H9 (cell line): ENCODE measurements at regions not wholly inside any gene's neighbourhood (a gene's known extent, or its start where the extent isn't known, plus 50 kb on each side); places are given as distances from the start of the nearest gene placed in this dataset.

Experiments used
- DNase-seq: peaks from one replicate; pipeline ENCODE4 v3.0.0-alpha.2; 2017
- H2AFZ ChIP-seq: one replicate; pipeline ENCODE4 v1.6.1; 2013; ENCODE audit warnings: mild to moderate bottlenecking, low read length, control low read depth, moderate library complexity
- H2AK5ac ChIP-seq: 2 replicates; pipeline ENCODE4 v1.6.1; 2013; ENCODE audit warnings: low read length, control low read depth, mixed read lengths; ENCODE audit not compliant: insufficient read length
- H2BK120ac ChIP-seq: one replicate; pipeline ENCODE4 v1.6.1; 2013; ENCODE audit warnings: low read depth, mild to moderate bottlenecking, low read length, control low read depth, inconsistent platforms; ENCODE audit not compliant: poor library complexity, severe bottlenecking
- H2BK12ac ChIP-seq: 2 replicates; pipeline ENCODE4 v1.6.1; 2013; ENCODE audit warnings: low read length, control low read depth, mixed read lengths, low read depth; ENCODE audit not compliant: insufficient read length
- H2BK15ac ChIP-seq: 2 replicates; pipeline ENCODE4 v1.6.1; 2013; ENCODE audit warnings: low read depth, low read length, control low read depth
- H2BK20ac ChIP-seq: one replicate; pipeline ENCODE4 v1.6.1; 2013; ENCODE audit warnings: low read depth, mild to moderate bottlenecking, low read length, control low read depth, inconsistent platforms; ENCODE audit not compliant: poor library complexity, severe bottlenecking
- H2BK5ac ChIP-seq: 2 replicates; pipeline ENCODE4 v1.6.1; 2013; ENCODE audit warnings: low read length, control low read depth, mixed read lengths; ENCODE audit not compliant: insufficient read length
- H3K14ac ChIP-seq: 2 replicates; pipeline ENCODE4 v1.6.1; 2013; ENCODE audit warnings: low read length, control low read depth; ENCODE audit not compliant: insufficient read depth
- H3K18ac ChIP-seq: 2 replicates; pipeline ENCODE4 v1.6.1; 2013; ENCODE audit warnings: low read depth, mild to moderate bottlenecking, mixed read lengths, low read length, control low read depth; ENCODE audit not compliant: insufficient read length
- H3K23ac ChIP-seq: 2 replicates; pipeline ENCODE4 v1.6.1; 2013; ENCODE audit warnings: low read length, control low read depth, mixed read lengths, low read depth; ENCODE audit not compliant: insufficient read length
- H3K23me2 ChIP-seq: 2 replicates; pipeline ENCODE4 v1.6.1; 2013; ENCODE audit warnings: low read depth, mild to moderate bottlenecking, mixed read lengths, low read length, control low read depth; ENCODE audit not compliant: insufficient read length, poor library complexity, severe bottlenecking
- H3K27ac ChIP-seq: 2 replicates; pipeline ENCODE4 v1.5.1; 2013; ENCODE audit warnings: low read length, control low read depth, mixed read lengths, low read depth; ENCODE audit not compliant: insufficient read length
- H3K27me3 ChIP-seq: 2 replicates; pipeline ENCODE4 v1.6.1; 2013; ENCODE audit warnings: low read length, control low read depth, inconsistent platforms; ENCODE audit not compliant: insufficient read depth
- H3K4ac ChIP-seq: 2 replicates; pipeline ENCODE4 v1.6.1; 2013; ENCODE audit warnings: low read depth, mild to moderate bottlenecking, control low read depth, inconsistent platforms, low read length, moderate library complexity
- H3K4me1 ChIP-seq: 2 replicates; pipeline ENCODE4 v1.6.1; 2013; ENCODE audit warnings: low read length, control low read depth, inconsistent platforms; ENCODE audit not compliant: insufficient read depth
- H3K4me2 ChIP-seq: 2 replicates; pipeline ENCODE4 v1.6.1; 2013; ENCODE audit warnings: low read length, control low read depth, mixed read lengths; ENCODE audit not compliant: insufficient read length, insufficient read depth
- H3K56ac ChIP-seq: 2 replicates; pipeline ENCODE4 v1.6.1; 2013; ENCODE audit warnings: low read depth, mild to moderate bottlenecking, mixed read lengths, low read length, control low read depth; ENCODE audit not compliant: insufficient read length
- H3K79me1 ChIP-seq: 2 replicates; pipeline ENCODE4 v1.6.1; 2013; ENCODE audit warnings: low read depth, mild to moderate bottlenecking, moderate library complexity, low read length, control low read depth, inconsistent platforms; ENCODE audit not compliant: insufficient read depth, poor library complexity, severe bottlenecking
- H3K79me2 ChIP-seq: 2 replicates; pipeline ENCODE4 v1.6.1; 2013; ENCODE audit warnings: low read length, control low read depth, inconsistent platforms; ENCODE audit not compliant: insufficient read depth
- H3K9ac ChIP-seq: 2 replicates; pipeline ENCODE4 v1.6.1; 2013; ENCODE audit warnings: low read length, control low read depth, mixed read lengths; ENCODE audit not compliant: insufficient read length; ENCODE audit errors: extremely low read depth
- H3K9me3 ChIP-seq: one replicate; pipeline ENCODE4 v1.6.1; 2013; ENCODE audit warnings: low read depth, low read length, inconsistent platforms; ENCODE audit not compliant: control insufficient read depth
- H3T11ph ChIP-seq: one replicate; pipeline ENCODE4 v1.6.1; 2013; ENCODE audit warnings: mild to moderate bottlenecking, low read length, control low read depth, inconsistent platforms
- H4K20me1 ChIP-seq: one replicate; pipeline ENCODE4 v1.6.1; 2013; ENCODE audit not compliant: control insufficient read depth, insufficient read length, insufficient read depth
- H4K5ac ChIP-seq: 2 replicates; pipeline ENCODE4 v1.6.1; 2013; ENCODE audit warnings: low read depth, mild to moderate bottlenecking, mixed read lengths, low read length, control low read depth; ENCODE audit not compliant: insufficient read length
- H4K8ac ChIP-seq: replicated peaks from 2 replicates; pipeline ENCODE4 v1.6.1; 2013; ENCODE audit warnings: low read length, control low read depth, mixed read lengths, low read depth; ENCODE audit not compliant: insufficient read length
- H4K91ac ChIP-seq: 2 replicates; pipeline ENCODE4 v1.6.1; 2013; ENCODE audit warnings: low read depth, mild to moderate bottlenecking, moderate library complexity, mixed read lengths, low read length, control low read depth; ENCODE audit not compliant: insufficient read length
- H3K27ac Mint-ChIP-seq, 3 experiments: 2 replicates in 2 of 3; 3 replicates in 1 of 3; pipeline ENCODE4 v1.8.0; 2020 to 2021; ENCODE audit warnings: mixed read lengths in 3 of 3, mild to moderate bottlenecking in 1 of 3, moderate library complexity in 1 of 3
- H3K27me3 Mint-ChIP-seq: 2 replicates; pipeline ENCODE4 v1.8.0; 2021; ENCODE audit warnings: low read depth, mild to moderate bottlenecking, moderate library complexity, mixed read lengths
- H3K36me3 Mint-ChIP-seq, 3 experiments: 2 replicates in 2 of 3; 3 replicates in 1 of 3; pipeline ENCODE4 v1.8.0; 2020 to 2021; ENCODE audit warnings: low read depth in 3 of 3, mixed read lengths in 3 of 3; ENCODE audit not compliant: insufficient read depth in 1 of 3
- H3K4me1 Mint-ChIP-seq, 2 experiments: 2 replicates each; pipeline ENCODE4 v1.8.0; 2020; ENCODE audit warnings: mixed read lengths in 2 of 2
- H3K4me3 Mint-ChIP-seq, 2 experiments: 2 replicates in 1 of 2; 3 replicates in 1 of 2; pipeline ENCODE4 v1.8.0; 2020 to 2021; ENCODE audit warnings: mild to moderate bottlenecking in 2 of 2, mixed read lengths in 2 of 2, moderate library complexity in 1 of 2
- H3K9me3 Mint-ChIP-seq, 2 experiments: 2 replicates in 1 of 2; 3 replicates in 1 of 2; pipeline ENCODE4 v1.8.0; 2020; ENCODE audit warnings: mild to moderate bottlenecking in 2 of 2, mixed read lengths in 2 of 2, moderate library complexity in 1 of 2
- CTCF ChIP-seq: fragments of 200-600 bp; sonication (generic); conservative IDR thresholded peaks from 3 replicates; pipeline ENCODE4 v1.8.0; 2021; ENCODE audit warnings: antibody characterized with exemption, mild to moderate bottlenecking
- WGBS: extraction: QIAGEN DNeasy Blood & Tissue Kit; methylation state at CpG from one replicate; pipeline ENCODE4 v1.1.7; 2013; ENCODE audit warnings: missing lambda C conversion rate, low lambda C conversion rate, mixed read lengths; ENCODE audit not compliant: insufficient read length; ENCODE audit errors: extremely low coverage; 5-methylcytosine and 5-hydroxymethylcytosine counted together

GRCh38 chr13:39897636-39898035, 242.2 kb downstream of the COG6 start:
- peaks cover 6 to 7% of the 10 kb centered on the region in 2 experiments; a peak in 3 of 4 replicates for H3K4me1 Mint-ChIP-seq
- TF ChIP-seq CTCF, result no peak

More at GRCh38 chr13:39897636-39898035, 242.2 kb downstream of the COG6 start:
- Histone ChIP-seq H3K56ac (no peak overlapping the region), H3T11ph (no peak overlapping the region), H4K91ac (no peak overlapping the region), H3K23ac (no peak overlapping the region), H3K9ac (no peak overlapping the region), H3K4ac (no peak overlapping the region), H4K20me1 (no peaks in the 10 kb centered on the region), H2BK120ac (no peak overlapping the region), H3K79me1 (no peaks in the 10 kb centered on the region), H3K9me3 (no peaks in the 10 kb centered on the region), H2BK12ac (no peak overlapping the region), H2BK15ac (no peak overlapping the region), H3K79me2 (no peaks in the 10 kb centered on the region), H2BK20ac (no peak overlapping the region), H4K8ac (no peak overlapping the region), H2BK5ac (no peak overlapping the region), H3K14ac (no peak overlapping the region), H4K5ac (no peak overlapping the region), H2AK5ac (no peak overlapping the region), H3K23me2 (no peaks in the 10 kb centered on the region), H3K27ac (no peak overlapping the region), H3K4me1 (no peaks in the 10 kb centered on the region), H2AFZ (no peak overlapping the region), H3K27me3 (no peaks in the 10 kb centered on the region), H3K18ac (no peak overlapping the region), H3K4me2 (no peak overlapping the region)
- no peaks in the 10 kb centered on the region for H3K9me3 Mint-ChIP-seq
- no peak overlapping the region for H3K4me3 Mint-ChIP-seq
- no peaks in the 10 kb centered on the region for H3K27me3 Mint-ChIP-seq
- H3K27ac Mint-ChIP-seq, result no peak overlapping the region
- no CpG with 5 or more reads among the region's 5 CpGs for WGBS
- DNase-seq, result no peak
- no peaks in the 10 kb centered on the region for H3K36me3 Mint-ChIP-seq
